ENCODE measurements at regions not wholly inside any gene's neighbourhood (a gene's known extent, or its start where the extent isn't known, plus 50 kb on each side); places are given as distances from the start of the nearest gene placed in this dataset.

DNA sequence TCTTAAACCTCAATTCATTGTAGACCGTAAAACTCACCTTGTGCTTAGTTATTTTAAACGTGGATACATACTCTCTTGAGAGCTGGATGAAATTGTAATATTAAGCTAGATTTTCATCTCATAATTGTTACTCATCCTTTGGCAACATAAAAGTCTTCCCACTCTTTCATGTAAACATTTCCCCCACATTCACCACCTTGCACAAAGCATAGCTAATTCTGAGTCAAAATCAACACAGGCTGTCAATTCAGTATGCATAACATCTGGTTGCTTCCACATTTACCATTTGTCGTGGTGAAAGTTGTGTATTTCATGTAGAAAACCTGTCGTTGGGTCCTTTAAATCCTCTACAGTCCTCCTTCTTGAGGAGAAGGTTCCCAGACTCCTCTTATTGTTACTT lies 524.6 kb downstream of the OTOL1 start:
- no peak for DNase-seq

DNA sequence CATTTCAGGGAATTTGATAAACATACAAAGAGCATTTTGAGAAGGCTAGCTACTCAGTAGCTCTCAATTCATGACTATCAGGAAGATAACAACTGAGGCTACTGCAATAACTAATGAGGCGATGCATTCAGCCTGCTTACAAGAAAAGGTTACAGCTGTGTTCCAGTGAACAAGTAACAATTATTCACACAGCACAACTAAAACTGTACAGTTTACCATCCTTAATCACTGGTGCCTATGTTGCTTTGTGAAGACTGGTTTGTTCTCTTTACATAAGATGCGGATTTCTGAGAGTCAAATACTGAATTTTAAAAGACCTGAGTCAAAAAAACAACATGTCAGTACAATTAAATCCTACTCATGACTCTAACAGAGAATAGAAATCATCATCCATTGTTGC lies 526.3 kb downstream of the OTOL1 start:
- DNase-seq, result peak; percentile 5

DNA sequence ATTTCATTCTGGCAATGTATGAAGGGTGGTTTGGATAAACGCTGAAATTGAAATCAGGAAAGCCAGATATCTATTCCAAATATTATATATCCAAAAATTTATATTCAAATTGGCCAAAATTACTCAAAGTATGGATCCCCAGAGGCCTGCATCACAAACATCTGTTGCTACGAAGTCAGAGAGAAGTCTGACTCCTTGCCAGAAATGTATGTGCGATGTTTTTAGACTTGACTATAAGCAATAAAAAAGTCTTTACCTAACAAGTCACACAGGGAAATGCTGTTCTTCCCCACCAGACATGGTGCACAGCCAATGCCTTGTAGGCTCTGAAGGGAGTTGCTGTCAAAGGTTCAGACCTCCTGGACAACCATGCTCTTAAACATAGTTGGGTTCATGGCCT lies 533.1 kb downstream of the OTOL1 start:
- no peak for DNase-seq

DNA sequence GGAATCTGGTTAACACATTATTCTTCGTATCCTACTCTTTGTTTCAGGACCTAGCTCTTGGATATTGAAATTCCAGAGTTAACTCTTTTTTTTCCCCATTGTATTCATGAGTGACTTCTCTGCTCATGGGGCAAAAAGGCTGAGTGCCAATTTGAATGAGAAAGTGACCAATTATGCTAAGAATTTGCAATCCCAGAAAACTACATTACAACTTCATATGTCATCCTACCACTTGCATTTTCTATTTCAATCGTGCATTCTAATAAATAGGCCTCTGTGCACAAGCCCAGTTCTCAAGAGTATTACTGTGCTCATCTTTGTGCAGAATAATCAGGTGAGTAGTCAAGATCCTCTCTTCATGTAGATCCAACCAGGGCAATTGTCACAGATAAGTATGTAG lies 537.8 kb downstream of the OTOL1 start:
- DNase-seq, result no peak

DNA sequence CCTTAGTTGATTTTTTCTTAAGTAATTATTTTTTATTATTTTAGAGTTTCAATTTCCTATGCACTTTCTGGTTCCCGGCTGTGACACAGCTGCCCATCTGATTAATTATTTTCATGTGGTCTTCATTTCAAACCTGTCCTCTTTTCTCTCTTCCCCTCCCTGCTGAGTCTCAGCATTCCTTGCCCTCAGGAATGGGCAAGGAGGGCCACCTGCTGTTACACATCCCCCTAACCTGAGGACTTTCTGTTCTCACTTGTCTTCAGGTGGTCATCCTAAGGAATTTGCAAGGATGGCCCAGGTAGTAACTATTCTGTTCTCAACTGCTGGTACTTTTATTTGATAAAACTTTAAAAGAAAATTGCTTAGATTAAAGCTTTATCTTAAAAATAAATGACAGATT lies 545.0 kb downstream of the OTOL1 start:
- no peak for DNase-seq

DNA sequence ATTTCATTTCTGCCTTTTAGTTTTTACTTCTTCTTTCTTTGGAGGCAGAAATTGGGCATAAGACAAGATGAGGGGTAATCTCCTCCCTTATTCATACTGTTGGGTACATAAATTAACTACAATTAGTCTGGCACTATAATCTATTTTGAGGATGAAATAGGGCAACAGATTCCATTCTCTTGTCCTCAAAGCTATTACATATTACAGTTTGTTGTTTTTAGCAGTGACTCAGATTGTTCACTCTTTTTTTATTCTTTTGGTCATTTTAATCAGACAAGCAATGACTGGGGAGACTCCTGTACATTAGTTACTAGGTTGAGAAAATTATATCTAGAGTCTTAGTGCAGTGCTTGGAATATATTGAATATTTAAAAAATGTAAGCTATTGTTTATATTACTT lies 556.0 kb downstream of the OTOL1 start:
- no peak for DNase-seq

DNA sequence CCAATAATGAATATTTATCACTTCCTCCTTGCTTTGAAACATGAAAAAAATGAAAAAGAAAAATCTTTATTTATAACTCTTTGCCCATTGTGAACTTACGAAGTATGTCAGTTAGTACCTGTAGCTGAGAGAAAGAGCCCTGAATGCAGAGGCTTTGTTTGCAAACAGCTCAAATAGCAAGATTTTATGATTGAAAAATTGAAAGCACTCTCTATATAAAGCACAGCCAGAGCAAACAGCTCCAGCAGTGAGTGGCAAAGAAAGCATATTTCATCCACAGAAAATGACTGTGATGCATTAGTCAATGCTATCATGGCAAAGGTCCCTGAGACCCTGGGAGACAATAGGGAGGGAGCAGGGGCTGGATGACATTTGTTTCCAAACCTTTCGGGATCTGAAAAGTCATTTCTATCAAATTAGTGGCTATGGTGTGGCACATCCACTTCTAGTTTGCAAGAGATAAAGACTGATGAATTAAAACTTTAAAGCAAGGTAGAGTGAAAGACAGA lies 576.1 kb downstream of the OTOL1 start:
- DNase-seq, result no peak

DNA sequence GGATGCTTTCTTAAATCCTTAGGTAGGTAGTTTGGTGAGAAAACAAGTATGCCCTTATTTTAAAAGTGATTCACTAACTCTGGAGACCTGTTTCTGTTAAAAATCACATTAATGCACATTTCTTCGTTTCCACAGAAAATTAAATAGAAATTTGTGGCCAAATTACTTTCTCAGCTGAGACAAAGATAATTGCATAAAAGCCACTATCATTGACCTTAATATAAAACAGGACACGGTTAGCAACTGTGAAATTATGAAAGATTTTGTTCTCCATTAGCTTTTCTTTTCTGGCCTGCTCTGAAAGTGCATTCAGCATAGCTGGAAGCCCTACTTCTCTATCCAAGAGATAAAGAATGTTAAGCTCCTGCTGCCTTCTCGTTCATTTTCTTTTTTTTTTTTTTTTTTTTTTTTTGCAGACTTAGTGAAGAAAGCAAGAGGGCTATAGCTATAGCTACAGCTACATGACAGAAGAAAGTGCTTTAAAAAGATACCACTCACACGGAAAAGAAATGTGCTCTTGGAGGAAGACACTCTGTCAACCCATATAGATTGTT lies 576.9 kb downstream of the OTOL1 start:
- DNase-seq, result no peak

DNA sequence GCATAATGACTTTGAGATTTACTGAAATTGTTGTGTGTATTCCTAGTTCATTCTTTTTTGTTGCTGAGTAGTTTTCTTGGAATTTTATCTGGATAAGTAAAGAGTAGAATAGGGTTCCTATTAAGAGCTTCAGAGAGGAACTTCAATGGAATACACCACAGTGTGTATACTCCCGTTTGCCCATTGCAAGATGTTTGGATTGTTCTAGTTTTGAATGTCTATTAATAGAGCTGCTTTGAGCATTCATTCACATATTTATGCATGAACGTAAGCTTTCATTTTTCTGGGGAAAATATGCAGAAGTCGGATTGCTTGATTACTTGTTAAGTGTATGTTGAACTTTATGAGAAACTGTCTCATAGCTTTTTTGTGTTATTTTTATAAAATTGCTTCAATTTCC lies 580.5 kb downstream of the OTOL1 start:
- no peak for DNase-seq

DNA sequence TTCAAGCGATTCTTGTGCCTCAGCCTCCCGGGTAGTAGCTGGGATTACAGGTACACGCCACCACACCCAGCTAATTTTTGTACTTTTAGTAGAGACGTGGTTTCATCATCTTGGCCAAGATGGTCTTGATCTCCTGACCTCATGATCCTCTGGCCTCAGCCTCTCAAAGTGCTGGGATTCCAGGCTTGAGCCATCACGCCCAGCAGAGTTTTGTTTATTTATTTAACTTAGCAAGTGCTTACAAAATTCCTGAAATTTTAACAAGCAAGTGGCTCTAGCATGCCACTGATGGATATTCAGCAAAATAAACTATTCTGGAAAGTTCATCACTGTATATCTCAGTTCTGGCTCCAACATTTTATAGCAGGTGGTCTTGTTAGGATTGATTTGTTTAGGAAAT lies 585.9 kb downstream of the OTOL1 start:
- DNase-seq, result no peak

DNA sequence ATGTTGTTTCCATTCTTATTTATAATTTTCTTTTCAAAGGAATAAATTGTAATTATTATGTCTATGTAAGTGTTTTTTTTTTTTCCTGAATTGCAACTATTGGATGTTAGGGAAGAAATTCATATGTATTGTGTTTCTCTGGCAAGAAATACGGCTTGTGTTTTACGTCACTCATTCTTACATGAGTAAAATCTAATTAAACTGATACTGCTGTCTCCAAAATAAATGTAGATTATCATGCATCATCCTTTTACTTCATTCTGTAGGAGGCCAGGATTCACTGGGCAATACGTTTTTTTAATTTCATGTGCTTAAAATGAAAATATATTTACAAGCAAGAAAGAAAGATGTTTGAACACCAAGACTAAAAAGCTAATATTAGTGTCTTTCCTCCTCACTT lies 590.8 kb downstream of the OTOL1 start:
- DNase-seq, result no peak

DNA sequence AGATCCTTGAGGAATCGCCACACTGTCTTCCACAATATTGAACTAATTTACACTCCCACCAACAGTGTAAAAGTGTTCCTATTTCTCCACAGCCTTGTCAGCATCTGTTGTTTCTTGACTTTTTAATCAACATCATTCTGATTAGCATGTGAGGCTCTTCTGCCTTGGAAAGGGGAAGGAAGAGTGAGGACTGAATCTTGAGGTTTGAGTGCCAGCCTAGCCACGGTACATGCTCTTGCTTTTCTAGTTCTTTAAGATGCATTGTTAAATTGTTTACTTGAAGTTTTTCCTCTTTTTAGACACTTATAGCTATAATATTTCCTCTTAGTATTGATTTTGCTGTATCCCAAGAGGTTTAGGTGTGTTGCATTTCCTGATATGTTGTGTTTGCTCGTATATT lies 596.1 kb downstream of the OTOL1 start:
- no peak for DNase-seq

DNA sequence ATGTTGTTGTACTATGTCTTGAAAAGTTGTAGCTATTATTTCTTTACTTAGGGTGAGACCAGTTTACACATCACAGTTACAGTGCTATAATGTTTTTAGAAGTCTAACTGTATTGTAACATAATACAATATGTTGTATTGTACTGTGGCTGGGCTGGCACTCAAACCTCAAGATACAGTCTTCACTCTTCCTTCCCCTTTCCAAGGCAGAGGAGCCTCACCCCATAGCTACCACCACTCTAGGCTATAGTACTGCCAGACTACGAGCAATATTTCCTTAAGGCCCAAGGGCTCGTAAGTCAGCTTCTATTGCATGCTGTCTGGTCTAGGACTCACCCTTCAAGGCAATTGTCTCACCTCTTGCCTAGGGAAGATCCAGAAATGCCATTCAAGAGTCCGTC lies 597.7 kb downstream of the OTOL1 start:
- DNase-seq, result no peak

DNA sequence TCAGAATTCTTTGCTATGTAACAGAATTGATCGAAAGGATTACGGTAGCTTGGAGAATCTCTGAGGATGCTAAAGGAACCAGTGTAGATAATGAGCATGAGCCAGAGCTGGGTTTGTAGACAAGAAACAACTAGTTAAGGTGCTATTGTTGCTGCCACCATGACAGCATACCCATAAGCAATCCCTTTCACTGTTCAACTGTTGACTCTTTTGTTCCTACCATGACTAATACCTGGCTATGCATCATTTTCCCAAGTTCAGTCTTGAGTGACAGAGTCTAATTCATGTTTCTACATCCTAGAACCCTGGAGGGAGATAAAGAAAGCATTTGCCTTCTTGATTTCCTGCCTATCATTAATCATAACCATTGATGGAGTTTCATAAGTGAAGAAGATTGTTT lies 600.3 kb downstream of the OTOL1 start:
- DNase-seq, result no peak

DNA sequence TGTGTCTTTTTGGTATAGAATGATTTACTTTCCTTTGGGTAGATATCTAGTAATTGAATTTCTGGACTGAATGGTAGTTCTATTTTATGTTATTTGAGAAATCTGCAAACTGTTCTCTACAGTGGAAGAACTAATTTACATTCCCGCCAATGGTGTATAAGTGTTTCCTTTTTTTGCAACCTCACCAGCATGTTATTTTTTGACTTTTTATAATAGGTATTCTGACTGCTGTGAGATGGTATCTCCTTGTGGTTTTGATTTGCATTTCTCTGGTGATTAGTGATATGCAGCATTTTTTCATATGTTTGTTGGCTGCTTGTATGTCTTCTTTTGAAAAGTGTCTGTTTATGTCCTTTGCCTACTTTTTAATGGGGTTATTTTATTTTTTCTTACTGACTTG lies 607.2 kb downstream of the OTOL1 start:
- DNase-seq, result no peak

DNA sequence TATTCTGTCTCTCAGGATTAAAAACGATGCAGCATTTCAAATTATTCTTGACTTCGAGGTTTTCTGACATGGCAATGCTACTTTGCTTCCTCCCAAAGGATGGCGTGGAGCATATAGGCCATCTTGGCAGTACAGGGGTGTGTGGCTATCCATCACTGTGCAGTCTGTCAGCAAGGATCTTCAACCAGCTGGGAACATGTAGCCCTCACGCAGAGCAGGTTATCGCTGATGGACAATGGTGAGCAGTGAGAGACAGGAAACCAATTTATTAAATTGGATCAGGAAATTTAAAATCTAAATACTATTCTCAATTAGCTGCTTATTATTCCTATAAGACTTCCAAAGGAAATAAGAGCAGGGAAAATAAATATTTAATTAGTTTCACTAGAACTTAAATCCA lies 615.3 kb downstream of the OTOL1 start:
- DNase-seq, result no peak

DNA sequence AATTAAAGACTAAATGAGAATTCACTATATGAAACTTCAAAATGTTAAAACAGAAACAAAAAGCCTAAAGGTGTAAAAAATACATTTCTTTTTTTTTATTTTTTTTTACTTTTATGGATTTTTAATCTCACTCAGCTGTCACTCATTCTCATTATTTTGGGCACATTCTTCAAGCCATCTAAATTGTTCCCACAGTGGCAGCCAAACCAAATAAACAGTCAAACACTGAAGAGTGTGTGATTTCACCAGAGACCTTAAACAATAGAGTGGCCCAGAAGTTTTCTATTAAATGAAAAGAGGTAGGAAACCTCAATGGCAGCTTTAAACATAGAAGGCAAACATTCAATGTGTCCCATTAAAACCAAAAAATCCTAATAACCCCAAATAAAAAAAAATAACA lies 616.1 kb downstream of the OTOL1 start:
- no peak for DNase-seq

DNA sequence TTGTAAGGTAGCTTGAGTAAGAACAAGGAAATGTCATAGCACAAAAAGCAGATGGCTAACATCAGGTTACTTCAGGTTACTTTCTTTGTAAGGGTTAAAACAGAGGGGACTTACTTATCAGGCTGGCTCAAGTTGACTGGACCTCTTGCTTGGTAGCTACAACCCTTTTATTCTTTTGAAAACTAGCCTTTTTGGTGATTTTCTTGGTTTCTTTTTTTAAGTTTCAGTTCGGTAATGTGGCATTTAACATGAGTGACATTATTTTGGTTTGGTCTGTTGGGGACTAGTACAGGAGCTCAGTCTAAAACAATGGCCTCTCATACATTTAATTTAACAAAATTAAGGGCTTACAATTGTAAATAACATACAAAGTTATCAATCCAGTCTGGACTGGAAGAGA lies 621.4 kb downstream of the OTOL1 start:
- DNase-seq, result no peak

DNA sequence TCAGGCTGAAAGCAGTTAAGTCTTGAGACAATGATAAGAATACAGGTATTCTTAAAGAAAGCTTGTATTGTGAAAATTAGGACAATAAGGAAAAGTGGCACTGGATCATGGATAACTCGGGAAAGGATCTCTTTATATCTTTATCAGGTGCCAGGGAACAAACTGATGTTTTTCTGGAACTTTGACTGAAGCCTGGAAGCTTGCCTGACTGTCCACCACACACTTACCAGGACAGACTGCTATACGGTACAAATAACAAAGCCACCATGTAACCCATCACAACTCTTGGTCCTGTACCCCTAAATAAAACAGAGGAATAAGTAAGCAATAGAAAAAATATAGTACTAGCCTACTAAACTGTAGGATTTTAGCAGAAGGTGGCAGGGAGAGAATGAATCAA lies 623.0 kb downstream of the OTOL1 start:
- DNase-seq, result no peak

DNA sequence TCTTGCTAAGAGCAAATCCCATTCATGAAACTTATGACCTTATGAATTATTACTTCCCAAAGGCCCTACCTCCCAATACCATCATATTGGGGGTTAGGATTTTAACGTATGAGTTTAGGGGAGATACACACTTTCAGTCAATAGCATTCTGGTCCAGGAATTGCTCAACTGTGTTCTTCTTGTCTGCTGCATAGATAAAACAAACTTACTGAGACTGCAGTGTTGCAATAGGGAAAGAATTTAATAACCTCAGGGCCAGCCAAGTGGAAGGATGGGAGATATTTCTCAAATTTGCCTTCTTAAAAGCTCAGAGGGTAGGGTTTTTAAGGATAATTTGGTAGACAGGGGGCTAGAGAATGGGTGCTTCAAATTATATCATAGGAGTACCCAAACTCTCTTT lies 625.8 kb downstream of the OTOL1 start:
- DNase-seq, result no peak

DNA sequence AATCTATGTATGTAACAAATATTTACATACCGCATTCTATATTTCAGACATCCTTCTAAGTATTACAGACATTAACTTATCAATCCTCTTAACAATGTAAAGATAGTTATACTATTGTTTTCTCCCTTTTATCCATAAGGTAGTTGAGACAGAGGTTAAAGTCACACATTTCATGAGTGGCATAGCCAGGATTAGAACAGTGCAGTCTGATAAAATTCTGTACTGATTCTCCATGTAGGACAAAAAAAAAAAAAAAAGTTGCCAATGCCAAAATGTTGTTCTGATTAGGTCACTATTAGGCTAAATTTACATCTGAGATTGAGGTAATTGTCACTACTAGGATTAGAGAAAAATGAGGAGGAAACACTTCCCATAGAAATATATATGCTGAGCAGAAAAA lies 629.2 kb downstream of the OTOL1 start:
- no peak for DNase-seq

DNA sequence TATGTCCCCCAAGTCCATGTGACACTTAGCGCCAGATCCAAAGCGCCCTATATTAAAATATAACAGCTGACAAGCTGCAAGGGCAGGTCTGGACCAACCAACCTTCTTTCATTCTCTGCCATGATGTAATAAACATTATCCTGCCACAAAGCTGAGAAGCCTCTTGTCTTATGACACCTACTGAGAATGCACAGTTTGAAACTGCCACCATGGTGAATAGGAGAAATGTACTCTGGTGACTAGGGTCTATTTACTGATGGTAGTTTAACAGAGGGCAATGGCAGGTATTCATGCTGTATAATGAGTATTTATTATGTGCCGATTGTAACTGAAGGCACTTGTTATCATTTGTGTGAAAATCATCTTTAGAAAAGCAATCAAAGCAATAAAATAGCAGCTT lies 634.0 kb downstream of the OTOL1 start:
- no peak for DNase-seq

DNA sequence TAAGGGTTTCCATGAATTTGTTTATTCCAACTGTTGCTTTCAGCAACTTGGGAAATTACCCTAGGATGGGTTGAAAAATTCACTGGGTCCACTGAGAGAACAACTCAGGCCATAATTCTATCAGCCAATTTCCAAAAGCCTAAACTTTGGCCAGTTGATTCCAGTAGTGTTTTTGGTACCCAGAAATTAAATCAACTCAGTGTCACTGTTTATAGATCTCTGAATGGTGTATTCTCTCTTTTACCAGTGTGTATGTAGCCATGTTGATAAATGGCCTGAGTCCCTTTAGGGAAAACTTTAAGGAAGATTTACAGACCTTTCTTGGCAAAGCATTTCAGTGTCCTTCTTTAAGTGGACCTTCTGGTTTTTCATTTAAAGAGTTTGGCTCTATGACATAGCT lies 636.4 kb downstream of the OTOL1 start:
- DNase-seq, result no peak

DNA sequence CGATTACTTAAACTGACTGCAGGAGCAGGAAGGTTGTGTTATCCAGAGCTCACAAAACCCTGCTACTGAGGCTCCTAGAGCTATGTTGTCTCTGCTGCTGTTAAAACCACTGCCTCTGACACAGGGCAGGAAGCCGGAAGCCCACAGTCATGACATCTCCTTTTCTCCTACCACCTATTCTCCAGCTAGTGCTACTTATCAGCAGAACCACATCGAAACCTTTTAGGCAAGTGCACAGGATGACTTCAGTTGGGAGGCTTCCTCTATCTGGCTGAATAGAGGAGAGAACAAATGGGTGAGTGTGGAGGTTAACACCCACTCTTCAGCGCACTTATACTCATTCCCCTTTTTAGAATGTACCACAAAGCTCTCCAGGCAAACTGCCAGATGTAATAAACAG lies 638.0 kb downstream of the OTOL1 start:
- no peak for DNase-seq

DNA sequence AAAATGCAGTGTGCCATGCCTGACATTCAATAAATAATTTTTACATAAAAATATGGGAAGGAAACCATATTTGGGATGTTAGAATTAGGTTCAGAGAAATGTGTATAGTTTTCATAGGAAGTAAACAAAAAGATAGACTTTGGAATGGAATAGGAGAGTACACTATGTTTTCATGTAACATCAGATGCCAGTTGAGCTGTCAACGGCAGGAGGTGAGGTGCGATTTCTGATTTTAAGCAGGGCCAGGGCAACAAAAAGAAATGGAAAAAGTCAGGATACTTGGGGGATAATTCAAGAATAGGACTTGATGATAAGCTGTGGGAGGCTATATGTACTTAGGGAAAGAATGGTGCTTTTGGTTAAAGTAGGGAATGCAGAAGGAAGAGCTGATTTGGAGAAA lies 639.5 kb downstream of the OTOL1 start:
- no peak for DNase-seq

DNA sequence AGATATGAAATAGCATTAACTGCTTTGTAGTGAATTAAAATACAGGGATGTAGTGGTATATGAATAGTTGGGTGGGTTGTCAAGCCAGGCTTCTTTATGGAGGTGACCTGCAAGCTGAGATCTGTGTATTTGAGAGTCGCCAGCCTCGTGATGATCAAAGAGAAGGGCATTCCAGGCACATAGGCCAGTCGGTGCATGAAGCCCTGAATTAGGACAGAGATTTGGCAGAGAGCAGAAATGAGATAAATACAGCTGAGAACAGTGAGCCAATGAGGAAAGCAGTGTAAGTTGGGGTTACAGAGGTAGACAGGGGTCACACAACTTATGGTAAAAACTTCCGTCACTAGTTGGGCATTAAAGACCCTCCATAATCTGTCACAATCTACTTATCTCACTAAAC lies 641.9 kb downstream of the OTOL1 start:
- no peak for DNase-seq

Data from retina (tissue), 1 donor.